ENCODE measurements at regions not wholly inside any gene's neighbourhood (a gene's known extent, or its start where the extent isn't known, plus 50 kb on each side); places are given as distances from the start of the nearest gene placed in this dataset.

- DNase-seq, result no peak
- Histone ChIP-seq H3K4me3 (no peak overlapping the region), H3K36me3 (replicated peaks in 1 of 2; ENCODE audit: insufficient read depth in 1 of 2, low read depth in 2 of 2) (no peaks in the 10 kb centered on the region), H3K27me3 (no peaks in the 10 kb centered on the region), H3K27ac (no peak overlapping the region), H3K9me3 (no peaks in the 10 kb centered on the region), H3K4me1 (peaks cover 5% of the 10 kb centered on the region)
- 83 to 92% methylated on average over 1 of the region's 1 CpG for WGBS, 2 donors
- TF ChIP-seq POLR2A (IDR thresholded peaks at IDR 0.05) (no peak), CTCF (IDR thresholded peaks at IDR 0.05) (no peak)
- no peak for ATAC-seq
- intact Hi-C loops (cut with DNase I), result no loop called here
Measured at GRCh38 chr18:8977701-8978100, 124.8 kb upstream of the NDUFV2 start.

GRCh38 chr18:8978394-8978793 is 124.1 kb upstream of the NDUFV2 start:
- Histone ChIP-seq H3K4me1 (peaks cover 9% of the 10 kb centered on the region), H3K4me3 (no peak overlapping the region), H3K36me3 (replicated peaks in 1 of 2; ENCODE audit: insufficient read depth in 1 of 2, low read depth in 2 of 2) (no peaks in the 10 kb centered on the region), H3K27me3 (no peaks in the 10 kb centered on the region), H3K27ac (no peak overlapping the region), H3K9me3 (no peaks in the 10 kb centered on the region)
- intact Hi-C loops (cut with DNase I), result no loop called here
- DNase-seq (no peak), ATAC-seq (no peak)
- 85 to 89% methylated on average over 6 of the region's 6 CpGs for WGBS, 2 donors
- TF ChIP-seq CTCF (IDR thresholded peaks at IDR 0.05), result no peak
- no peak for TF ChIP-seq POLR2A (IDR thresholded peaks at IDR 0.05)

GRCh38 chr18:8979258-8979988 is 123.1 kb upstream of the NDUFV2 start:
- TF ChIP-seq POLR2A (IDR thresholded peaks at IDR 0.05) (no peak), CTCF (IDR thresholded peaks at IDR 0.05) (no peak)
- Histone ChIP-seq H3K4me1 (peaks cover 9% of the 10 kb centered on the region), H3K27ac (no peak overlapping the region), H3K9me3 (no peaks in the 10 kb centered on the region), H3K36me3 (replicated peaks in 1 of 2; ENCODE audit: insufficient read depth in 1 of 2, low read depth in 2 of 2) (no peaks in the 10 kb centered on the region), H3K4me3 (no peak overlapping the region), H3K27me3 (no peaks in the 10 kb centered on the region)
- intact Hi-C loops (cut with DNase I), result no loop called here
- ATAC-seq, result no peak
- DNase-seq, result no peak
- 92 to 98% methylated on average over 3 of the region's 3 CpGs for WGBS, 2 donors

GRCh38 chr18:8980496-8980895 is 122.0 kb upstream of the NDUFV2 start:
- Histone ChIP-seq H3K36me3 (replicated peaks in 1 of 2; ENCODE audit: insufficient read depth in 1 of 2, low read depth in 2 of 2) (no peaks in the 10 kb centered on the region), H3K9me3 (no peaks in the 10 kb centered on the region), H3K27me3 (no peaks in the 10 kb centered on the region), H3K4me1 (peaks cover 9% of the 10 kb centered on the region), H3K27ac (no peak overlapping the region), H3K4me3 (no peak overlapping the region)
- WGBS, 2 donors, result 83 to 94% methylated on average over 6 of the region's 6 CpGs
- ATAC-seq, result no peak
- DNase-seq, result no peak
- no peak for TF ChIP-seq CTCF (IDR thresholded peaks at IDR 0.05)
- TF ChIP-seq POLR2A (IDR thresholded peaks at IDR 0.05), result no peak
- intact Hi-C loops (cut with DNase I), result no loop called here

GRCh38 chr18:8980918-8981317 is 121.6 kb upstream of the NDUFV2 start:
- H3K4me1 ChIP-seq, result peaks cover 9% of the 10 kb centered on the region

More at GRCh38 chr18:8980918-8981317, 121.6 kb upstream of the NDUFV2 start:
- intact Hi-C loops (cut with DNase I), result no loop called here
- no peak for DNase-seq
- H3K27me3 ChIP-seq, result no peaks in the 10 kb centered on the region
- no peaks in the 10 kb centered on the region for H3K36me3 ChIP-seq (replicated peaks in 1 of 2; ENCODE audit: insufficient read depth in 1 of 2, low read depth in 2 of 2)
- H3K9me3 ChIP-seq, result no peaks in the 10 kb centered on the region
- 83 to 93% methylated on average over 6 of the region's 6 CpGs for WGBS, 2 donors
- H3K27ac ChIP-seq, result no peak overlapping the region
- TF ChIP-seq CTCF (IDR thresholded peaks at IDR 0.05) (no peak), POLR2A (IDR thresholded peaks at IDR 0.05) (no peak)
- ATAC-seq, result peak; percentile 48
- H3K4me3 ChIP-seq, result no peak overlapping the region
